Activated CD8-positive, alpha-beta memory T cell treated with anti-CD3 and anti-CD28 coated beads, Interleukin-2, amount 50 U/mL, for 48 hours (primary cell): ENCODE measurements at regions not wholly inside any gene's neighbourhood (a gene's known extent, or its start where the extent isn't known, plus 50 kb on each side); places are given as distances from the start of the nearest gene placed in this dataset.

Source experiments
- DNase-seq: peaks from one replicate; pipeline ENCODE4 v3.0.0-alpha.2; 2020

GRCh38 chr2:11018651-11019185, 107.0 kb downstream of the KCNF1 start:
- no peak for DNase-seq

GRCh38 chr2:11019614-11020013, 107.9 kb downstream of the KCNF1 start:
- DNase-seq, result no peak

GRCh38 chr2:11022064-11022463, 110.3 kb downstream of the KCNF1 start:
- no peak for DNase-seq

GRCh38 chr2:11022591-11023273, 111.0 kb downstream of the KCNF1 start:
- no peak for DNase-seq

- no peak for DNase-seq
These were observed 111.9 kb downstream of the KCNF1 start for GRCh38 chr2:11023326-11024258.

- DNase-seq, result no peak
These were observed 112.5 kb downstream of the KCNF1 start for GRCh38 chr2:11024259-11024645.

- DNase-seq, result no peak
These were observed 113.0 kb downstream of the KCNF1 start for GRCh38 chr2:11024687-11025086.

GRCh38 chr2:11026286-11026921, 114.7 kb downstream of the KCNF1 start:
- no peak for DNase-seq

GRCh38 chr2:11027195-11027594, 115.5 kb downstream of the KCNF1 start:
- no peak for DNase-seq

- DNase-seq, result no peak
These were observed 116.7 kb downstream of the KCNF1 start for GRCh38 chr2:11028407-11028916.

- DNase-seq, result no peak
These were observed 117.4 kb downstream of the KCNF1 start for GRCh38 chr2:11029136-11029535.

GRCh38 chr2:11030036-11030435, 118.3 kb downstream of the KCNF1 start:
- DNase-seq, result no peak

GRCh38 chr2:11030909-11031308, 119.2 kb downstream of the KCNF1 start:
- DNase-seq, result no peak

- DNase-seq, result no peak
These were observed 120.1 kb downstream of the KCNF1 start for GRCh38 chr2:11031876-11032275.

GRCh38 chr2:11032396-11032795, 120.7 kb downstream of the KCNF1 start:
- no peak for DNase-seq

- no peak for DNase-seq
These were observed 121.4 kb downstream of the KCNF1 start for GRCh38 chr2:11033114-11033513.

- no peak for DNase-seq
These were observed 116.6 kb upstream of the SLC66A3 start for GRCh38 chr2:11038641-11039040.

- no peak for DNase-seq
These were observed 114.3 kb upstream of the SLC66A3 start for GRCh38 chr2:11040992-11041391.

GRCh38 chr2:11042841-11043240, 112.4 kb upstream of the SLC66A3 start:
- no peak for DNase-seq

- no peak for DNase-seq
These were observed 112.0 kb upstream of the SLC66A3 start for GRCh38 chr2:11043245-11043644.

GRCh38 chr2:11044201-11044600, 111.1 kb upstream of the SLC66A3 start:
- no peak for DNase-seq

GRCh38 chr2:11045294-11045693, 110.0 kb upstream of the SLC66A3 start:
- DNase-seq, result no peak

GRCh38 chr2:11048335-11049008, 106.8 kb upstream of the SLC66A3 start:
- no peak for DNase-seq
